ENCODE measurements at regions not wholly inside any gene's neighbourhood (a gene's known extent, or its start where the extent isn't known, plus 50 kb on each side); places are given as distances from the start of the nearest gene placed in this dataset.

DNA sequence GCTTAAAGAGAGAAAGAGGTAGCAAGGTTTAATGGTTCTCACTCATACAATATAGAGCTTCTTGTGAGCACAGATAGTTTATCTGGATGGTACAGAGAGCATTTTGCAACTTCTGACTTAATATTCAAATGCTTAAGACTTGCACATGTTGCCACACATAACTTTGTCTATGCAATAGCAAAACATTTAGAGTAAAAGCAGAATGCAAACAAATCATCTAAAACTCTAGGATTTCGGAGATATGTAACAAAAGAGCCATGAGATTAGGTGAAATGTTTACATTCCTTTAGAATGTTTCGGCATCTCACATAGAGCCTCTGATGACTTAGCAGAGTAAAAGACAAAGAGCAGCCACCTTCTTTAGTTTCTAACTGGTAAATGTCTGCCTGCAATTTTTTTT lies 717.1 kb upstream of the LRRN3 start:
- TF ChIP-seq, protein P1, sequence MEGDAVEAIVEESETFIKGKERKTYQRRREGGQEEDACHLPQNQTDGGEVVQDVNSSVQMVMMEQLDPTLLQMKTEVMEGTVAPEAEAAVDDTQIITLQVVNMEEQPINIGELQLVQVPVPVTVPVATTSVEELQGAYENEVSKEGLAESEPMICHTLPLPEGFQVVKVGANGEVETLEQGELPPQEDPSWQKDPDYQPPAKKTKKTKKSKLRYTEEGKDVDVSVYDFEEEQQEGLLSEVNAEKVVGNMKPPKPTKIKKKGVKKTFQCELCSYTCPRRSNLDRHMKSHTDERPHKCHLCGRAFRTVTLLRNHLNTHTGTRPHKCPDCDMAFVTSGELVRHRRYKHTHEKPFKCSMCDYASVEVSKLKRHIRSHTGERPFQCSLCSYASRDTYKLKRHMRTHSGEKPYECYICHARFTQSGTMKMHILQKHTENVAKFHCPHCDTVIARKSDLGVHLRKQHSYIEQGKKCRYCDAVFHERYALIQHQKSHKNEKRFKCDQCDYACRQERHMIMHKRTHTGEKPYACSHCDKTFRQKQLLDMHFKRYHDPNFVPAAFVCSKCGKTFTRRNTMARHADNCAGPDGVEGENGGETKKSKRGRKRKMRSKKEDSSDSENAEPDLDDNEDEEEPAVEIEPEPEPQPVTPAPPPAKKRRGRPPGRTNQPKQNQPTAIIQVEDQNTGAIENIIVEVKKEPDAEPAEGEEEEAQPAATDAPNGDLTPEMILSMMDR (IDR thresholded peaks at IDR 0.05), result no peak
- no peak for TF ChIP-seq POLR2A (IDR thresholded peaks at IDR 0.05)

Measured in lower leg skin (tissue), 3 donors.